ENCODE measurements at regions not wholly inside any gene's neighbourhood (a gene's known extent, or its start where the extent isn't known, plus 50 kb on each side); places are given as distances from the start of the nearest gene placed in this dataset.

- H3K9me3 Mint-ChIP-seq = peaks cover 14% of the 10 kb centered on the region in 2 donors
- peaks cover 7% of the 10 kb centered on the region for H3K36me3 Mint-ChIP-seq
- Histone ChIP-seq H3K9me3 (ENCODE audit: control insufficient read depth, insufficient read depth, low read length) (peaks cover 8% of the 10 kb centered on the region), H3K36me3 (ENCODE audit: control insufficient read depth, insufficient read depth, low read length) (no peaks in the 10 kb centered on the region), H3K4me3 (ENCODE audit: low read length) (no peak overlapping the region), H3K4me1 (ENCODE audit: control insufficient read depth, insufficient read depth, low read length) (no peaks in the 10 kb centered on the region), H3K27me3 (ENCODE audit: control insufficient read depth, insufficient read depth, low read length) (no peaks in the 10 kb centered on the region), H3K27ac (ENCODE audit: low read length) (no peak overlapping the region)
- no peak for ATAC-seq
- no peak overlapping the region for H3K27ac Mint-ChIP-seq
- H3K4me3 Mint-ChIP-seq = no peak overlapping the region
- no peak for DNase-seq
- no peaks in the 10 kb centered on the region for H3K27me3 Mint-ChIP-seq (ENCODE audit: low read depth in 2 of 2)
- no peaks in the 10 kb centered on the region for H3K4me1 Mint-ChIP-seq
- intact Hi-C loops (cut with micrococcal nuclease) = no loop called here
- TF ChIP-seq CTCF (IDR thresholded peaks at IDR 0.05) = no peak
These were observed 474.7 kb upstream of the ADGRB3 start for GRCh38 chr6:68160348-68160747.

GRCh38 chr6:68159433-68159832 lies 475.6 kb upstream of the ADGRB3 start:
- peaks cover 7% of the 10 kb centered on the region for H3K36me3 Mint-ChIP-seq
- Histone ChIP-seq H3K27ac (ENCODE audit: low read length) (no peak overlapping the region), H3K4me3 (ENCODE audit: low read length) (no peak overlapping the region), H3K9me3 (ENCODE audit: control insufficient read depth, insufficient read depth, low read length) (peaks cover 8% of the 10 kb centered on the region), H3K36me3 (ENCODE audit: control insufficient read depth, insufficient read depth, low read length) (no peaks in the 10 kb centered on the region), H3K27me3 (ENCODE audit: control insufficient read depth, insufficient read depth, low read length) (no peaks in the 10 kb centered on the region), H3K4me1 (ENCODE audit: control insufficient read depth, insufficient read depth, low read length) (no peaks in the 10 kb centered on the region)
- no peaks in the 10 kb centered on the region for H3K27me3 Mint-ChIP-seq (ENCODE audit: low read depth in 2 of 2)
- DNase-seq (no peak), ATAC-seq (no peak)
- no peak overlapping the region for H3K27ac Mint-ChIP-seq
- peaks cover 11 to 14% of the 10 kb centered on the region in 2 donors for H3K9me3 Mint-ChIP-seq
- no peaks in the 10 kb centered on the region for H3K4me1 Mint-ChIP-seq
- TF ChIP-seq CTCF (IDR thresholded peaks at IDR 0.05) = no peak
- H3K4me3 Mint-ChIP-seq = no peak overlapping the region
- 100% methylated on average over 2 of the region's 2 CpGs for WGBS (ENCODE audit: insufficient coverage)
- intact Hi-C loops (cut with micrococcal nuclease) = no loop called here

- Histone ChIP-seq H3K27me3 (ENCODE audit: control insufficient read depth, insufficient read depth, low read length) (no peaks in the 10 kb centered on the region), H3K9me3 (ENCODE audit: control insufficient read depth, insufficient read depth, low read length) (peaks cover 8% of the 10 kb centered on the region), H3K4me1 (ENCODE audit: control insufficient read depth, insufficient read depth, low read length) (no peaks in the 10 kb centered on the region), H3K27ac (ENCODE audit: low read length) (no peak overlapping the region), H3K4me3 (ENCODE audit: low read length) (no peak overlapping the region), H3K36me3 (ENCODE audit: control insufficient read depth, insufficient read depth, low read length) (no peaks in the 10 kb centered on the region)
- Mint-ChIP-seq H3K36me3 (peaks cover 7% of the 10 kb centered on the region), H3K27ac (no peak overlapping the region), H3K27me3 (ENCODE audit: low read depth in 2 of 2) (no peaks in the 10 kb centered on the region), H3K9me3 (peaks cover 15 to 18% of the 10 kb centered on the region in 2 donors), H3K4me1 (no peaks in the 10 kb centered on the region), H3K4me3 (no peak overlapping the region)
- no CpG with 5 or more reads among the region's 1 CpG for WGBS (ENCODE audit: insufficient coverage)
- intact Hi-C loops (cut with micrococcal nuclease) = no loop called here
- TF ChIP-seq CTCF (IDR thresholded peaks at IDR 0.05) = no peak
- ATAC-seq (no peak), DNase-seq (no peak)
These were observed 476.8 kb upstream of the ADGRB3 start for GRCh38 chr6:68158256-68158655.

- ATAC-seq = no peak
- H3K9me3 Mint-ChIP-seq = peaks cover 12 to 31% of the 10 kb centered on the region in 2 donors
- no peaks in the 10 kb centered on the region for H3K4me1 Mint-ChIP-seq
- DNase-seq = no peak
- H3K4me1 ChIP-seq (ENCODE audit: control insufficient read depth, insufficient read depth, low read length) = no peaks in the 10 kb centered on the region
- H3K36me3 Mint-ChIP-seq = peaks cover 19% of the 10 kb centered on the region
- H3K36me3 ChIP-seq (ENCODE audit: control insufficient read depth, insufficient read depth, low read length) = no peaks in the 10 kb centered on the region
- no peak for TF ChIP-seq CTCF (IDR thresholded peaks at IDR 0.05)
- no peak overlapping the region for H3K27ac ChIP-seq (ENCODE audit: low read length)
- H3K4me3 Mint-ChIP-seq = no peak overlapping the region
- H3K4me3 ChIP-seq (ENCODE audit: low read length) = no peak overlapping the region
- no peaks in the 10 kb centered on the region for H3K27me3 Mint-ChIP-seq (ENCODE audit: low read depth in 2 of 2)
- H3K27me3 ChIP-seq (ENCODE audit: control insufficient read depth, insufficient read depth, low read length) = no peaks in the 10 kb centered on the region
- peaks cover 10% of the 10 kb centered on the region for H3K9me3 ChIP-seq (ENCODE audit: control insufficient read depth, insufficient read depth, low read length)
- intact Hi-C loops (cut with micrococcal nuclease) = no loop called here
- H3K27ac Mint-ChIP-seq = no peak overlapping the region
These were observed 490.4 kb upstream of the ADGRB3 start for GRCh38 chr6:68144667-68145066.
